Loucy (cell line): ENCODE measurements at regions not wholly inside any gene's neighbourhood (a gene's known extent, or its start where the extent isn't known, plus 50 kb on each side); places are given as distances from the start of the nearest gene placed in this dataset.

Source experiments
- H2AFZ ChIP-seq: fragments of 200-600 bp; sonication (generic); 2 replicates; pipeline ENCODE4 v1.6.0; 2016; ENCODE audit warnings: antibody characterized with exemption, mild to moderate bottlenecking, low read length, moderate library complexity
- H3F3A ChIP-seq: fragments of 200-600 bp; 2 replicates; pipeline ENCODE4 v1.6.0; 2016; ENCODE audit warnings: antibody characterized with exemption, low read depth, mild to moderate bottlenecking
- H3K27me3 ChIP-seq: fragments of 200-600 bp; sonication (generic); 2 replicates; pipeline ENCODE4 v1.6.1; 2014; ENCODE audit warnings: low read length, mild to moderate bottlenecking; ENCODE audit not compliant: insufficient read depth, poor library complexity, severe bottlenecking
- H3K36me3 ChIP-seq: fragments of 200-600 bp; sonication (generic); 2 replicates; pipeline ENCODE4 v1.6.1; 2016; ENCODE audit warnings: low read length; ENCODE audit not compliant: insufficient read depth
- H3K4me1 ChIP-seq: fragments of 200-600 bp; sonication (generic); 2 replicates; pipeline ENCODE4 v1.5.1; 2014; ENCODE audit warnings: low read length, mild to moderate bottlenecking; ENCODE audit not compliant: insufficient read depth, poor library complexity, severe bottlenecking
- H3K4me2 ChIP-seq: fragments of 200-600 bp; sonication (generic); 2 replicates; pipeline ENCODE4 v1.6.0; 2014; ENCODE audit warnings: antibody characterized with exemption, low read length, low read depth, mild to moderate bottlenecking; ENCODE audit not compliant: poor library complexity, severe bottlenecking
- H3K4me3 ChIP-seq: fragments of 200-600 bp; sonication (generic); 2 replicates; pipeline ENCODE4 v1.5.1; 2014; ENCODE audit warnings: low read length, mild to moderate bottlenecking, mixed read lengths; ENCODE audit not compliant: poor library complexity, severe bottlenecking
- H3K79me2 ChIP-seq: fragments of 200-600 bp; sonication (generic); 2 replicates; pipeline ENCODE4 v1.6.1; 2014; ENCODE audit warnings: low read length; ENCODE audit not compliant: insufficient read depth
- H3K9ac ChIP-seq: fragments of 200-600 bp; sonication (generic); 2 replicates; pipeline ENCODE4 v1.6.0; 2014; ENCODE audit warnings: mild to moderate bottlenecking, low read depth, low read length, moderate library complexity; ENCODE audit not compliant: poor library complexity, severe bottlenecking
- H3K9me2 ChIP-seq: fragments of 200-600 bp; sonication (generic); replicated peaks from 2 replicates; pipeline ENCODE4 v1.6.1; 2016; ENCODE audit warnings: low read depth, low read length, mixed read lengths
- H3K9me3 ChIP-seq: fragments of 200-600 bp; sonication (generic); 2 replicates; pipeline ENCODE4 v1.6.1; 2014; ENCODE audit warnings: mild to moderate bottlenecking, antibody characterized with exemption, low read length, low read depth; ENCODE audit not compliant: insufficient read depth
- H4K20me1 ChIP-seq: fragments of 200-600 bp; sonication (generic); 2 replicates; pipeline ENCODE4 v1.6.0; 2014; ENCODE audit warnings: antibody characterized with exemption, low read length, mild to moderate bottlenecking; ENCODE audit not compliant: insufficient read depth, poor library complexity, severe bottlenecking
- CTCF ChIP-seq: fragments of 200-600 bp; sonication (generic); conservative IDR thresholded peaks from 2 replicates; pipeline ENCODE4 v1.5.1; 2014; ENCODE audit warnings: mild to moderate bottlenecking, antibody characterized with exemption, low read length
- EZH2phosphoT487 ChIP-seq: fragments of 200-600 bp; IDR thresholded peaks from 2 replicates; pipeline ENCODE4 v1.6.1; 2018; ENCODE audit warnings: antibody characterized with exemption, mild to moderate bottlenecking, moderate library complexity, borderline replicate concordance

- H3K27me3 ChIP-seq = no peaks in the 10 kb centered on the region
- H3K9me3 ChIP-seq = no peaks in the 10 kb centered on the region
- no peak overlapping the region for H3K4me3 ChIP-seq
- H3K36me3 ChIP-seq = no peaks in the 10 kb centered on the region
- no peaks in the 10 kb centered on the region for H4K20me1 ChIP-seq
- H3K4me2 ChIP-seq = no peak overlapping the region
- H3F3A ChIP-seq = no peaks in the 10 kb centered on the region
- no peak overlapping the region for H2AFZ ChIP-seq
- no peak overlapping the region for H3K9ac ChIP-seq
- H3K4me1 ChIP-seq = no peaks in the 10 kb centered on the region
- H3K9me2 ChIP-seq = no peaks in the 10 kb centered on the region
- H3K79me2 ChIP-seq = no peaks in the 10 kb centered on the region
- TF ChIP-seq CTCF (no peak), EZH2phosphoT487 (no peak)
These were observed 953.4 kb downstream of the FAT4 start for GRCh38 chr4:126268106-126268505.

GRCh38 chr4:126269106-126269505, 954.4 kb downstream of the FAT4 start:
- H3F3A ChIP-seq = no peaks in the 10 kb centered on the region
- no peaks in the 10 kb centered on the region for H4K20me1 ChIP-seq
- no peak overlapping the region for H3K4me2 ChIP-seq
- TF ChIP-seq EZH2phosphoT487 (no peak), CTCF (no peak)
- no peaks in the 10 kb centered on the region for H3K79me2 ChIP-seq
- H3K27me3 ChIP-seq = no peaks in the 10 kb centered on the region
- no peaks in the 10 kb centered on the region for H3K4me1 ChIP-seq
- H3K36me3 ChIP-seq = no peaks in the 10 kb centered on the region
- no peaks in the 10 kb centered on the region for H3K9me2 ChIP-seq
- no peaks in the 10 kb centered on the region for H3K9me3 ChIP-seq
- no peak overlapping the region for H3K4me3 ChIP-seq
- no peak overlapping the region for H2AFZ ChIP-seq
- no peak overlapping the region for H3K9ac ChIP-seq

- H4K20me1 ChIP-seq = no peaks in the 10 kb centered on the region
- no peak overlapping the region for H3K4me3 ChIP-seq
- no peaks in the 10 kb centered on the region for H3K36me3 ChIP-seq
- H2AFZ ChIP-seq = no peak overlapping the region
- H3K9me3 ChIP-seq = no peaks in the 10 kb centered on the region
- no peaks in the 10 kb centered on the region for H3F3A ChIP-seq
- H3K4me2 ChIP-seq = no peak overlapping the region
- no peaks in the 10 kb centered on the region for H3K79me2 ChIP-seq
- no peak overlapping the region for H3K9ac ChIP-seq
- TF ChIP-seq CTCF (no peak), EZH2phosphoT487 (no peak)
- H3K27me3 ChIP-seq = no peaks in the 10 kb centered on the region
- H3K9me2 ChIP-seq = no peaks in the 10 kb centered on the region
- H3K4me1 ChIP-seq = no peaks in the 10 kb centered on the region
These were observed 956.5 kb downstream of the FAT4 start for GRCh38 chr4:126271292-126271691.
